ENCODE measurements at regions not wholly inside any gene's neighbourhood (a gene's known extent, or its start where the extent isn't known, plus 50 kb on each side); places are given as distances from the start of the nearest gene placed in this dataset.

DNA sequence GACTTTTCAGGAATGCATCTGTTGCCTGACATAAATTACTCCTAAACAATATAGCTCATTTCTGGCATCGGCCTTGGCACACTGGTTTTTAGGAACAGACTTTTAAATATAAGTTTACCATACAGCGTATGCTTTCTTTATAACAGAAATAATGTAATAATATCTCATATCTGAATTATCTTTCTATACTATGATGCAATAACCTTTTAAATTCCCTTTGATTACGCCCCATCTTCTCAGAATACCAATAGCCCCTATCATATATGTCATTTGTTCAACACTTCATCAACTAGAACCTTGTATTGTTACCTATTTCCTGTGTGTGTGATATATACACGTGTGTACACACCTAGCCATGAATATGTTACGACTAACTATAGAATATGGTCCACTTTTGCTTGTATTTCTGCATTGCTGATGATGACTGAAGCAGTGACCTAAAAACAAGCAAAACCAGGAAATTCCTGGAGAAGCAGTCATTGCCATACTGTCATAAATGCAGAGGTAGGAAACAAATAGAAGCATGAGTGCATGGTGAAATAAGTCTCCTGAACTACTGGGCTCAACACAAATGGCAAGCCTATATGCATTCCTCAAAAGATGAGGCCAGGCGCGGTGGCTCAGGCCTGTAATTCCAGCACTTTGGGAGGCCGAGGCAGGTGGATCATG is 618.4 kb upstream of the NRP1 start:
- H3K4me3 ChIP-seq (ENCODE audit: control insufficient read depth, low read depth, low read length) = no peak overlapping the region
- DNase-seq (ENCODE audit: low read depth) = no peak
- TF ChIP-seq, protein P1, sequence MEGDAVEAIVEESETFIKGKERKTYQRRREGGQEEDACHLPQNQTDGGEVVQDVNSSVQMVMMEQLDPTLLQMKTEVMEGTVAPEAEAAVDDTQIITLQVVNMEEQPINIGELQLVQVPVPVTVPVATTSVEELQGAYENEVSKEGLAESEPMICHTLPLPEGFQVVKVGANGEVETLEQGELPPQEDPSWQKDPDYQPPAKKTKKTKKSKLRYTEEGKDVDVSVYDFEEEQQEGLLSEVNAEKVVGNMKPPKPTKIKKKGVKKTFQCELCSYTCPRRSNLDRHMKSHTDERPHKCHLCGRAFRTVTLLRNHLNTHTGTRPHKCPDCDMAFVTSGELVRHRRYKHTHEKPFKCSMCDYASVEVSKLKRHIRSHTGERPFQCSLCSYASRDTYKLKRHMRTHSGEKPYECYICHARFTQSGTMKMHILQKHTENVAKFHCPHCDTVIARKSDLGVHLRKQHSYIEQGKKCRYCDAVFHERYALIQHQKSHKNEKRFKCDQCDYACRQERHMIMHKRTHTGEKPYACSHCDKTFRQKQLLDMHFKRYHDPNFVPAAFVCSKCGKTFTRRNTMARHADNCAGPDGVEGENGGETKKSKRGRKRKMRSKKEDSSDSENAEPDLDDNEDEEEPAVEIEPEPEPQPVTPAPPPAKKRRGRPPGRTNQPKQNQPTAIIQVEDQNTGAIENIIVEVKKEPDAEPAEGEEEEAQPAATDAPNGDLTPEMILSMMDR (IDR thresholded peaks at IDR 0.05; ENCODE audit: control insufficient read depth, insufficient read depth, low read depth, low read length, missing control alignments) = no peak

DNA sequence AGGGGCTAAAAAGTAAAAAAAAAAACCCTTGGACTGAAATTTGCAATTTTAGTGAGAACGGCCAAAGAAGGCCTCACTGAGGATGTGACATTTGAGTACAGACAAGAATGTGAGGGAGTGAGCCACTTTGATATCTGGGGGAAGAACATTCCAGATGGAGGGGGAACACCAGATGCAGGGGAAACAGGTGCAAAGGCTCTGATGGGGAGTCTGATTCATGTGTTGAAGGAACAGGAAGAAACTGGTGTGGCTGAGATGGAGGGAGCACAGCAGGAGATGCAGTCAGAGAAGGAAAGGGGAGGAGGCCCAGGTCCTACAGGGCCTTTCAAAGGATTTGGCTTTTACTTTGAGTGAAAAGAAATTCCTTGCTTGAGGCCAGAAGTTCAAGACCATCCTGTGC is 615.7 kb upstream of the NRP1 start:
- no peak for DNase-seq (ENCODE audit: low read depth)
- TF ChIP-seq, protein P1 (IDR thresholded peaks at IDR 0.05; ENCODE audit: control insufficient read depth, insufficient read depth, low read depth, low read length, missing control alignments) = no peak

DNA sequence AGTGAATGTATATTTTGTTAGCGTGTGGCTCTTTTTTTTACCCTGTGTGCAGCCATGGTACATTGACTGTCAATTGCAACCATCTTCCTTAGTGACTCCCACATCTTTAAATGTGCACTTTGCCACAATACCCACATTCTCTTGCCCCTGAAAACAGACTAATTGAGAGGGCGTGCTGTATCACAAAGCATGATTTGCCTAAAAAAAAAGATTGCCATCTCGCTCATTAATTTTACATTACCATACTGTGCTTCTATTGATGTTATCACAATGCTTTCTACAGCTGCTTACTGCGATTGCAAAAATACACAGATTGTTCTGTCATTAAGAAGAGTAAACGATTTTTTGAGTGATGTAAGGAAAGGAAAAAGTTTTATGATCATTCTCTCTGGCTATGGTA is 613.1 kb upstream of the NRP1 start:
- H3K4me3 ChIP-seq (ENCODE audit: control insufficient read depth, low read depth, low read length) = no peak overlapping the region
- DNase-seq (ENCODE audit: low read depth) = no peak
- TF ChIP-seq, protein P1 (IDR thresholded peaks at IDR 0.05; ENCODE audit: control insufficient read depth, insufficient read depth, low read depth, low read length, missing control alignments) = no peak

More for the DNA sequence above, 615.7 kb upstream of the NRP1 start:
- no peak overlapping the region for H3K4me3 ChIP-seq (ENCODE audit: control insufficient read depth, low read depth, low read length)

DNA sequence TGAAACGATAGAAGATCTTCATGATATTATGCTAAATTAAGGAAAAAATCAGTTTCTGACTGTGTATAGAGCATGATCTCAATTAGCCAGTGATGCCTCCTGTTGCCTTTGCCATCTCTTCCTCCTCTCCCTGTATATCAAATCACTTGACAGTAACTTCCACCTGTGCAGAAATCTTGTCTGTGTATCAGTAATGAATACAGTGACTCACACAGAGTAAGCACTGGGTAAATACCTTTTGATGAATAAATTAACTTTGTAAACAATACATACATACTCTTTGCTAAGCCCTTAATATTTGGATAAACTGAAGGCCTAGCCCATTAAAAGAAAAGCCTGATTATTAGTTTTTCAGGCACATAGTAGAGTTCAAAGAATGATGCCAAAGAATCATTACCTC is 610.6 kb upstream of the NRP1 start:
- TF ChIP-seq, protein P1 (IDR thresholded peaks at IDR 0.05; ENCODE audit: control insufficient read depth, insufficient read depth, low read depth, low read length, missing control alignments) = no peak
- no peak overlapping the region for H3K4me3 ChIP-seq (ENCODE audit: control insufficient read depth, low read depth, low read length)
- DNase-seq (ENCODE audit: low read depth) = no peak

DNA sequence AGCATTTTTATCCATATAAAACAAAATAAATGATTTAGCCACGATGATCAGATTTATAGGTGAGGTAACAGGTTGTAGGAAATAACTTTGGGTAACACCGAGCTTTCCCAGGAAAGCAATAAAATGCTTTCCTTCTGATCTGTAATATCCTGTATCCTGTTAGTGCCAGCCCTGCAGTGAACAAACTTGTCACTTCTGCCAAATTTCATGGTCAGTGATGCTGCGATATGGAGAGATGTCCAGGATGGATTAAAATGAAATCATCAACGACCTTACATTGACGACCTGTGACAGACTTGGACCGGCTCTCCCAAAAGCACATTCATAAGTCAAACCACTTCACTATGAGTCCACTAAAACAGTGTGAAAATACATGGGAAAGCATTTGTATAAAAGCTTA is 608.0 kb upstream of the NRP1 start:
- DNase-seq (ENCODE audit: low read depth) = no peak
- TF ChIP-seq, protein P1 (IDR thresholded peaks at IDR 0.05; ENCODE audit: control insufficient read depth, insufficient read depth, low read depth, low read length, missing control alignments) = no peak
- H3K4me3 ChIP-seq (ENCODE audit: control insufficient read depth, low read depth, low read length) = no peak overlapping the region

DNA sequence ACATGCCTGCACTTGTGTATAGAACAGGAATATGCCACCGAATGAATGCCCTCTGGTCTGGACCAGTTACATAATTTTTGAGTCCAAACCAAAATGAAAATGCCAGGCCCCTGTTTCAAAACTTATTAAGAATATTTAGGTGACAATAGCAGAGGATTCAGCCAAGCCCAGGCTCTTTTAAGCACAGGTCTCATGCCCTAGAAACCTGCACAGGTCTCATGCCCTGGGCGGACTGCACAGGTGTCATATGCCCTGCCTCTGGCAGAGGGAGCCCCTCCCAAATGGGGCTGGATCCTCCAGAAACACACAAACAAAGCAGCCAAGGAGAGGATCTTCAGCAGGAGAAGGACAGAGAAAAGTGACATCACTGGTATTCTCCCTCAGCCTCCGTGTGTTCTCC is 605.4 kb upstream of the NRP1 start:
- no peak overlapping the region for H3K4me3 ChIP-seq (ENCODE audit: control insufficient read depth, low read depth, low read length)
- DNase-seq (ENCODE audit: low read depth) = no peak
- TF ChIP-seq, protein P1 (IDR thresholded peaks at IDR 0.05; ENCODE audit: control insufficient read depth, insufficient read depth, low read depth, low read length, missing control alignments) = no peak

All from AG09309 (cell line).